GM20000 (cell line): ENCODE measurements at regions not wholly inside any gene's neighbourhood (a gene's known extent, or its start where the extent isn't known, plus 50 kb on each side); places are given as distances from the start of the nearest gene placed in this dataset.

ENCODE experiments used
- DNase-seq: peaks from one replicate; pipeline ENCODE4 v3.0.0; 2012; ENCODE audit warnings: low spot score
- CTCF ChIP-seq: IDR thresholded peaks from 2 replicates; pipeline ENCODE4 v1.5.1; 2012; ENCODE audit warnings: mild to moderate bottlenecking, control low read depth; ENCODE audit errors: extremely low read depth, missing control alignments

GRCh38 chr1:198919667-198920398 lies 281.0 kb downstream of the PTPRC start:
- no peak for TF ChIP-seq CTCF
- no peak for DNase-seq

GRCh38 chr1:198922638-198923430 lies 284.0 kb downstream of the PTPRC start:
- no peak for TF ChIP-seq CTCF
- DNase-seq, result no peak

DNA sequence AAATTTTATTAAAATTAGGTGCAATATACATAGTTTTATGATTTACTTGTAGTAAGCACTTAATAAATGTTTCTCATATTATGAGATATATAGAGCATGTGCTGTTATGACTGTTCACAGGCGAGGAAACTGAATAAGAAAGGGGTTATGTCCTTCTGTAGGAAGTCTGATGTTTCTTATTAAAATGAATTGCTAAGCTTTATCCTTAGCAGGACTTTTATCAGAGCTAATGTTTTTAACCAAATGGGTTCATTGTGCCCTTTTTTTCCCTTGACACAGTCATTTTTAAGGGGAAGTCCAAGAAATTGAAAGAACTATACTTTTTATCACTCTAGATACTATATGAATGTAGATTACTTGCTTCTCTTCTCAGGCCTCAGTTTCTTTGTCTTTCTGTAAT lies 285.2 kb downstream of the PTPRC start:
- DNase-seq, result no peak
- TF ChIP-seq CTCF, result no peak

- no peak for TF ChIP-seq CTCF
These were observed 286.7 kb downstream of the PTPRC start for GRCh38 chr1:198925567-198925966.

DNA sequence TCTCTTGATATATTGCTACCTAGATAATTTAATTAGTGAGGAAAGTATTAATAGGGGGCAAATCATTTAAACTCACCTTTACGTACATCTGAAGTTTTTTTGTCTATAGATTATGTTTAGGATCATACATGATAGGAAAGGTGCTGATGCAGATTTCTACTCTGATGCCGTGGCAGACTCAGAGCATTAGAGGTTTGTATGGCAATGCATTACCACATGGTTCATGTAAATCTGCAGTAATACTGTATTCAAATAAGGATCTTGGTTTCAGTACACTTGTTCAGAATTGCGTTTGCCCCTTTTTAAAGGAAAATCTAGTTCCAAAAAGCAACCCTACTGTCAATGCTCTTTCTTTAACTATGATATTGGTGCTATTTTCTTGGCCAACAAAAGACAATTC lies 288.3 kb downstream of the PTPRC start:
- no peak for DNase-seq
- TF ChIP-seq CTCF, result no peak

More at GRCh38 chr1:198925567-198925966, 286.7 kb downstream of the PTPRC start:
- DNase-seq, result no peak

- no peak for DNase-seq
- no peak for TF ChIP-seq CTCF
These were observed 290.3 kb downstream of the PTPRC start for GRCh38 chr1:198929111-198929604.

GRCh38 chr1:198929961-198930599 lies 291.2 kb downstream of the PTPRC start:
- no peak for DNase-seq
- TF ChIP-seq CTCF, result no peak
